NB4 (cell line): ENCODE measurements at regions not wholly inside any gene's neighbourhood (a gene's known extent, or its start where the extent isn't known, plus 50 kb on each side); places are given as distances from the start of the nearest gene placed in this dataset.

Experiments used
- DNase-seq: peaks from one replicate; pipeline ENCODE4 v3.0.0; 2010; ENCODE audit warnings: low read depth
- H3K4me3 ChIP-seq: one replicate; pipeline ENCODE4 v1.5.1; 2011; ENCODE audit warnings: mild to moderate bottlenecking, low read depth, low read length, moderate library complexity
- CTCF ChIP-seq: IDR thresholded peaks from one replicate; pipeline ENCODE4 v1.5.1; 2012; ENCODE audit warnings: low read depth, low read length
- MAX ChIP-seq: IDR thresholded peaks from 2 replicates; pipeline ENCODE4 v1.6.1; 2011; ENCODE audit warnings: low read depth, low read length
- MYC ChIP-seq: IDR thresholded peaks from 2 replicates; pipeline ENCODE4 v1.6.1; 2011; ENCODE audit warnings: low read depth, low read length
- POLR2A ChIP-seq: IDR thresholded peaks from 2 replicates; pipeline ENCODE4 v1.6.1; 2011; ENCODE audit warnings: mild to moderate bottlenecking; ENCODE audit not compliant: insufficient read length; ENCODE audit errors: extremely low read depth

GRCh38 chr2:204344119-204344518 is 201.2 kb upstream of the PARD3B start:
- no peak for DNase-seq
- H3K4me3 ChIP-seq: no peak overlapping the region
- TF ChIP-seq MAX (no peak), MYC (no peak), CTCF (no peak), POLR2A (no peak)

GRCh38 chr2:204346906-204347305 is 198.4 kb upstream of the PARD3B start:
- DNase-seq: no peak
- TF ChIP-seq CTCF: no peak
- TF ChIP-seq MYC: no peak
- TF ChIP-seq MAX: no peak
- no peak for TF ChIP-seq POLR2A

GRCh38 chr2:204353823-204354222 is 191.5 kb upstream of the PARD3B start:
- TF ChIP-seq POLR2A (no peak), MYC (no peak), MAX (no peak), CTCF (no peak)
- no peak overlapping the region for H3K4me3 ChIP-seq
- no peak for DNase-seq

More at GRCh38 chr2:204346906-204347305, 198.4 kb upstream of the PARD3B start:
- no peak overlapping the region for H3K4me3 ChIP-seq

- DNase-seq: no peak
- TF ChIP-seq CTCF: no peak
- TF ChIP-seq POLR2A: no peak
- TF ChIP-seq MAX: no peak
- TF ChIP-seq MYC: no peak
- H3K4me3 ChIP-seq: no peak overlapping the region
Measured at GRCh38 chr2:204354442-204354856, 190.8 kb upstream of the PARD3B start.

GRCh38 chr2:204355688-204356087 is 189.6 kb upstream of the PARD3B start:
- no peak for DNase-seq
- H3K4me3 ChIP-seq: no peak overlapping the region
- TF ChIP-seq MAX (no peak), MYC (no peak)

GRCh38 chr2:204356151-204356641 is 189.1 kb upstream of the PARD3B start:
- H3K4me3 ChIP-seq: no peak overlapping the region
- TF ChIP-seq MAX (no peak), CTCF (no peak), POLR2A (no peak), MYC (no peak)
- no peak for DNase-seq
